Stimulated activated CD4-positive, alpha-beta T cell treated with anti-CD3 and anti-CD28 coated beads, Interleukin-15, amount 100 ng/mL, for 24 hours (primary cell): ENCODE measurements at regions not wholly inside any gene's neighbourhood (a gene's known extent, or its start where the extent isn't known, plus 50 kb on each side); places are given as distances from the start of the nearest gene placed in this dataset.
A peak's percentile ranks its signal among the peaks of the same experiment; 100 is the strongest.
"Not testable (repeated sequence)": the region's sequence is repeated elsewhere in the genome, so short reads cannot be mapped to it uniquely, and the experiment has no call there.

Source experiments
- DNase-seq: peaks from one replicate; pipeline ENCODE4 v3.0.0-alpha.2; 2020

DNA sequence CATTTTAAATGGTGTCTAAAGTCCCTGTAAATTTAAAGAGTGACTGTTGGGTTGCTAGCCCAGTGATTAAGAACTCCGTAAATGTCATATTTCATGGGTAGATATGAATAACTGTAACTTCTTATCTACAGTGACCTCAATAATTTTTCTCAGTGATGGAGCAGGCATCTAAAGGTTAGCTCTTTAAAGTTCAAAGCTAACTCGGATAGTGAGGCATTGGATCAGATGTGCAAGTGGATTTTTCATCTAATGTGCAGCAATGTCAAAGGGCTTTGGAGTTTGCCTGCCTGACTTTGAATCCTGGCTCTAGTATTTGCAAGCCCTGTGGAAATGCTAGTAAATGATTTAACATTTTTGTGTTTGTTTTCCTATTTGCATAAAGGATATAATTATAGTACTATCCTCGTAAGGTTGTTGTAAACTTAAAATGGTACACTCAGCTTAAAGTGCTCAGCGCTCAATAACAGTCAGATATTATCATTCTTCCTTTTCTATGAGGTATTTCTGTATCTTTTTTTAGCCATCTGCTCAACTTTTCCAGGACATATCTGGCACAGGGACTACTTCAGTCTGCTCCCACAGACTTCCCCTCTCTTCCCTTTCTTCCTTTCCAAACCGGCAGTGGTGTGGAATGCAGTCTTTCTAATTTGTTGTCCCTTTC is 163.7 kb upstream of the ELL2 start:
- no peak for DNase-seq

DNA sequence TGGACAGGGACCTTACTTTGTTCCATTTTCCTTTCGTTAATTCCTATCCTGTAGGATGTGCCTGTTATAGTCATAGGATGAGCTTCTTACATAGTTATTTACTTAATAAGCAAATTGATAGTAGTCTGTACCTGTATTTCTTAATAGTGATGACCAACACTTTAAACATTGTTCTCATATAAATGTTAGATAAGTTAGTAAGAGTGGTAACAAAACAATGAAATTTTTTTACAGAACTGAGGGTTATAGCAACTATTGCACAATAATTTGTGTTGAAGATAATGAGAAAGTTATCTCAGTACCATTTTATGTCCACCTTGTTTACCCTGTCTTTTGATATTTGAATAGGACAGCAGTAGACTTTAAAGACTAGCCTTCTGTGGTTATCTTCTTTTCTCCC is 162.9 kb upstream of the ELL2 start:
- DNase-seq: no peak

DNA sequence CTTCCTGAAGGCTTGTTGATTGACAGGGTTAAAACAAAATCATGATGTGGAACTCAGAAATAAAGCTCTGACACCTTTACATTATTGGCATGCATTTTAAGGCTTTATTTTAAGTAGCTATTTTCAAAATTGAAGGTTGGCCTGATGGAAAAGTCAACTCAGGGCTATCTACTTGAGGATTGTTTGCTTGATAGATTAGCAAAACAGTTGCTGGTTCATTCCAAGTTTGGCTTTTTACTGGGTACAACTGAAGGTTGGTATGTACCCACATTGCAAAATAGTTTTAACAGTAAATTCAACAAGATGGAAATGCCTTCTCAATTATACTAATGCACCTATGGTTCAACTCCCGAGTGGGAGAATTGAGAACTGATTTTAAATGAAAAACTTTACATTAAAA is 161.8 kb upstream of the ELL2 start:
- DNase-seq: no peak

DNA sequence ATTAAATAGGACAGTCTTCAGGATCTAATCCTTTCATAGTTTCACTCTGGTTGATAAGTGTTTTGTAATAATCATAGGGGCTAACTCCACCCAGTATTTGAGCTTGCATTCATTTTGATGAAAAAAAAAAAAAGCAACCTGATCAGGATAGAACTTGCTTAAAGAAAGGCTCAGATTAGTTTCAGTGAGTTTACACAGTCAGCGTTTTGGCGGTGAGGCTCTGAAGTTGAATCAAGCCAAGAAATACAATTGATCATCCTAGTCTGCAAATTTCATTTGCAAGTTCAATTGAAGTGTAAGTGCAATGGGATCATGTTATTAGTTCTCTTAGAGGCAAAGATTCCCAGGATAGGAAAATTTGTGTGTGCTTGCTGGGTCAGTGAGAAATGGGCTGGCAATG is 159.7 kb upstream of the ELL2 start:
- no peak for DNase-seq

DNA sequence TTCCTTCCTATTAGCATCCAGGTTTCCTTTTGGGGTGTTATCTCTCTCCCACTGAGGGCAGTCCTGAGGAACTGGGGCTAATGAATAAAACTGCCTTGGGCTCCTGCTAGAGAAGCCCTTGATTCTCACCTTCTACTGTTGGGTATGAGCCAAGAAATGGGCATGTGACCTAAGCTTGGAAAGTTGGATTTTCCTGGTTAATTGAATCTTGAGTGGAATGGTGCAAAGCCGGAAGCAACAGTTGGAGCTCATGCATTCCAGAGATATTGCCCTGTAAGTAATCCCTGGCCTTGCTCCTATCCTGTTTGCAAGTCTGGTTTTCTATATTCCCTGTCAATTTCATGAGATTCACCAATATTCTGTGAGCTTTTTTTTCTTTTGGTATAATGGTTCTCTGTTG is 158.5 kb upstream of the ELL2 start:
- DNase-seq: no peak

DNA sequence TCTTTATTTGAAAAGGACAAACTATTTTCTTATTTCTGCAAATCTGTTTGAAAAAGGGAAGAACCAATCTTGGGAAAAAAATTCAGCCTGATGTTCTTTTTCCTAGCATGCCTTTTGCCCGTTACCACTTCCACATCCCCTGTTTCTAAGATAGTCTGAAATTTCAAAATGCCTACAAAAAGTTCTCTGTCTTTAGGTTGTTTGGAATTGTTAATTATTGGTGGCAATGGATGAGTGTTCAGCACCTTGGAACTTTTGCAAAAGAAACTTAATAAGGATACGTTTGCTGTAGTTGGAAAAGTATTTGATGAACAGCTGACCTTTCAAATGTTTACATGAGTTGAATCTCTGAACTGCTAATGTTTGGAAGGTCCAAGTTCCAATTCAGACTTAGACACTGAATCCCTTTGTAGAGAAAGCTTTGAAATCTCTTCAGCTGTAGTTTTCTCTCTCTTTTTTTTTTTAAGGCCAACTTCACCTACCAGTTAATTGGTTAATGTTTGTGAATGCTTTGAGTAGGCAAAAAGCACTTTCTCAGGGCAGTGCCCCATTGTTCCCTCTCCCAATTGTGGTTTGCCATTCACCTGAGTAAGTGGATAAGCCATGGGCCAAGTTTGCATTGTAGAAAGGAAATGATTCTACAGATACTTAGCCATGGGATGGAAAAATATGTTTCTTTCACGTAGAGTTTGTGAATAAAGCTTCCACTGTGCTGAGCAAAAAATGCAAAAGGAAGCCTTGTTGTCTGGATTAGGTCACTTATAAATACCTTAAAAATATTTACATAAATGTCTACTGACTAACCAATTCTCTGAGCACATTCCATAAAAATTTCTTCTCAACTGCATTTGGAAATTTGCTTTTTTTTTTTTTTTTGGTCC is 156.4 kb upstream of the ELL2 start:
- no peak for DNase-seq

DNA sequence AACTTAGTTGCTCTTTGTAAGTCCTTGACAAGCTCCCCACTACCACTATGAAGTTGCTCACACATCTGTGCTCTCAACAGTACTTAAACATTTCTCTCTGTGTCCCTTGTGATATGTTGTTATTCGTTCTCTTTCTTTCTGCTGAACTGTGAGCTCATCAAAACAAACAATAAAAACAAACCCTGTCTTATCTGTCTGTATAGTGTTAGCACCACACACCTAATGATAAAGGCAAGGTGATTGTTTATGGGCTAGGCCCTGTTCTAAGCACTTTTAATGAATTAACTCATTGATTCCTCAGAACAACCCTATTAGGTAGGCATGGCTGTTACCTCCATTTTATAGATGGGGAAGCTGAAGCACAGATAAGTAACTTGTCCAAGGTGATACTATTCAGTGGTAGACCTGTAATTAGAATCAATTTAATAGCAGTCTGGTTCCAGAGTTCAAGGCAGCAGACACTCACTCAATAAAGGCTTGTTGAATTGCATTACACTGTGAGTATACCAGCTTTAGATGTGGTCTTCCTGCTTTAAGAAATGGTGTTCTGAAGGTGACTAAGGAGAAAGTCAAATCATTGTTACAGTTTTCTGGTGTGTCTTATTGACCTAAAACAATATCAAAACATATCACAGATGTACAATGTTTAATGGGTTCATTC is 153.6 kb upstream of the ELL2 start:
- DNase-seq: no peak

DNA sequence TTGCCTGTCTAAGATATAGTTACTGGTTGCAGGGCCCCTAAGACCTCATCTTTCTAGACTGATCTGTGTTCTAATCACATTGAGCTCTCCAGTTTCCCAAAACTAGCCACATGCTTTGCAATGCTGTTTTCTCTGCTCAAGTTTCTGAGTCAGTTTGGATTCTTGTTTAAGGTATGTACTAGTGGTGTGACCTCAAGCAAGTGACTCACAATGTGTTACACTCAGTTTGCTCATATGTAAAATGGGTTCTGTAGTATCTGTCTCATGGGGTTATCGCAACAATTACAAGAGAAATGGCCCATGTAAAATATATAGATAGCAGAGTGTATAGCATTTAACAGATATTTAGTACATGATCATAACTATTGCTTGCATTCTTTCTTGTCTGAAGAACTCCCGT is 153.1 kb upstream of the ELL2 start:
- DNase-seq: peak; percentile 4

DNA sequence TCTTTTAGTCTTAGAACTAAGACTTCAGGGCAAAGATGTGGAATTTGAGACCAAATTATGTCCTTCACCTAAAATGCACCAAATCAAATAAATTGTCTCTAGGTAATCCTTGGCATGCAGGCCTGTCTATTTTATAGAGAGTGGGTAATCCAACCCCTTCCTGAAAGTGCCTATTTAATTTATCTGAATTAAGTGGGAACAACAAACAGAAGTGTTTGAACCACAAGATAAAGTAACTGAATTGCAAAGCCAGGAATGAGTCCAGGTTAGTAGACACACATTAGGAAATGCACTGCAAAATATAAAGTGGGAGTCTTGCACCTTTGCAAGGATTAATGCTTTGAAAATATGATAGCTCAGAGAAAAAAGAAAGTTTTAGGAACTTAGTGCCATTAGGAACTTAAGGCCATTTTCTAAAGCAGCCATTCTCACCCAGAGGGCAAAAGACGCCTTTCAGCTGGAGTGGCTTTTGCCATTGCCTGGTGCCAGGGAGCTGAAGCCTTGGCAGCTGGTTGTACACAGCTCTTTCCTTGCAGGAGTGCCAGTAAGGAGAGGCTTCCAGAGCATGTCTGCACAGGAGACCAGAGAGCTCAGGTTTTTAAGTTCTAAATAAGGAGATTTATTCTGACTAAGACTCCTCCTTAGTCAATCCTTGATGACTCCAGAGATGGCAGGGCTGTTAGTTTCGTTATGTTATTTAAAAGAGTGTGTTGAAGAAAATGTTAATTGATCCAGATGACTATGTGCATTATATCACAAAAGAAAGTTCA is 151.7 kb upstream of the ELL2 start:
- DNase-seq: no peak

DNA sequence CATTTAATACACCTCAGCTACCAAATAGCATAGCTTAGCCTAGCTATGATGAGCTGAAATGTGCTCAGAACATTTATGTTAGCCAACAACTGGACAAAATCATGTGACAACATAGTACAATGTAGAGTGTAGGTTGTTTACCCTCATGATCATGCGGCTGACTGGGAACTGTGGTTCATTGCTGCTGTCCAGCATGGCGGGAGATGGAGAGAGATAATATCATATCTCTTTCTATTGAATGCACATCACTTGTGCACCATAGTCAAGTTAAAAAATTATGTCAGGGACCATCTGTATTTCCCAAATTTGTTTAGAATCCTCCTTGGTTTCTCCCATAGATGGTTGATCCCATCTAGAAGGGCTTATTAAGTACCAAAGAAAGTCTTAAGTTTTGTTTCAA is 151.1 kb upstream of the ELL2 start:
- DNase-seq: no peak

DNA sequence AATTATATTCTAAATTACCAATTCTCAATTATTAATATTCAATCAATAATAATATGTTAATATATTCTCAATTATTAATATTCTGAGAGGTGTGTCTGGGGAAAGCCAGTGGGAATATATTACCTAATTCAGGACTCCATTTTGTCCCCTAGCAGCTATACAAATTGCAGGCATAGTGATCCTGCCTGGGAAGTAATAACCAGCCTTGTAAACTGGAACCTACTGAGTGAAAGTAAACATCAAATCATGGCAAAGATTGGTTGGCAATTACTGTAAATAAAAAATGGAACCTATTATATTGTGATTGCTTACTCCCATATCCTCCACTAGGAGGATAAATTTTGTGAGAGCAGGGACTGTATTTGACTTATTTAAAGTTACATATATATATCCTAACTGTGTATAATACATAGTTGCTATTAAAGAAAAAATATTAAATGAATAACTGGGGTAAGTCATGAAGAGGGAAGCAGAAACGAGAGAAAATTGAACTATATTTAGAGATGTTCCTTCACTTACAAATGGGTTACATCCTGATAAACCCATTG is 150.5 kb upstream of the ELL2 start:
- DNase-seq: no peak

DNA sequence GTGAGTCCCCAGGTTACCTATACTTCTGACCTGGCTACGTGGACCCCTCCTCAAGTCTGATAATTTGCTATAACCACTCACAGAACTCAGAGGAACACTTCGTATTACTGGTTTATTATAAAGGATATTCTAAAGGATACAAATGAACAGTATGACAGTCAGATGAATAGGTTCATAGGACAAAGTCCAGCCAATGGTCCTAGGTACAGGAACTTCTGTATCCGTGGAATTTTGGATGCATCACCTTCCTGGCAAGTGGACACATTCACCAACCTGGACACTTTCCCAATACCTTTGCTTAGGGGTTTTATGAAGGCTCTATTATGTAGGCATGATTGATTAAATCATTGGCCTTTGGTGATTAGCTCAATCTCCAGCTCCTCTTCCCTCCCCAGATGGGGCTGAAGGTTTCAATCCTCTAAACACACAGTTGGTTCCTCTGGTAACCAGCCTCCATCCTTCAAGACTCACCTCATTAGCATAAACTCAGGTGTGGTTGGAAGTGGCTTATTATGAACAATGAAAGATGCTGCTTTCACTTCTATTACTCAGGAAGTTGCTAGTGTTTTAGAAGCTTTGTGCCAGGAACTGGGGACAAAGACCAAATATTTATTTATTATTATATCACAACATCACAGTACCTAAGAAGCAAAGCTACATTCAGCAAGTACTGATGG is 149.6 kb upstream of the ELL2 start:
- no peak for DNase-seq

DNA sequence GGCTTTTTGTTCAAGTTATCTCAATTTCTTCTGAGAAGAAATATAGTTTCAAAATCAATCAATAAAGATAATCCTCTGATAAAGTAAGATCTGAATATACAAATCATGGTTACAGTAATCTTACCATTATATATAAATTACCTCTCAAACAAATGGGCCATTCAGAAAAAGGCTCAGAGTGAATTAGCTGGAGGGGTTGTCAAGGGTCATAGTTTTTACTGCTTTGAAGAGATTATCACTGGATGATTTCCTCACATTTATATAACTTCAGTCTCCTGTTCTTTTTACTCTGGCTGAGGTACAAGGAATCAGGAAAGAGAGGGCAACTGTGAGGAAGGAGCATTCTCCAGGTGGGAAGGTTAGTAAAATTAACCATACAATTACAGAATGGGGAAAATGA is 148.6 kb upstream of the ELL2 start:
- DNase-seq: no peak

DNA sequence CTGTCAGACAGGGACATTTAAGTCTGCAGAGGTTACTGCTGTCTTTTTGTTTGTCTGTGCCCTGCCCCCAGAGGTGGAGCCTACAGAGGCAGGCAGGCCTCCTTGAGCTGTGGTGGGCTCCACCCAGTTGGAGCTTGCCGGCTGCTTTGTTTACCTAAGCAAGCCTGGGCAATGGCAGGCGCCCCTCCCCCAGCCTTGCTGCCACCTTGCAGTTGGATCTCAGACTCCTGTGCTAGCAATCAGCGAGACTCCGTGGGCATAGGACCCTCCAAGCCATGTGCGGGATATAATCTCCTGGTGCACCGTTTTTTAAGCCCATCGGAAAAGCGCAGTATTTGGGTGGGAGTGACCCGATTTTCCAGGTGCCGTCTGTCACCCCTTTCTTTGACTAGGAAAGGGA is 147.0 kb upstream of the ELL2 start:
- DNase-seq: not testable (repeated sequence)

DNA sequence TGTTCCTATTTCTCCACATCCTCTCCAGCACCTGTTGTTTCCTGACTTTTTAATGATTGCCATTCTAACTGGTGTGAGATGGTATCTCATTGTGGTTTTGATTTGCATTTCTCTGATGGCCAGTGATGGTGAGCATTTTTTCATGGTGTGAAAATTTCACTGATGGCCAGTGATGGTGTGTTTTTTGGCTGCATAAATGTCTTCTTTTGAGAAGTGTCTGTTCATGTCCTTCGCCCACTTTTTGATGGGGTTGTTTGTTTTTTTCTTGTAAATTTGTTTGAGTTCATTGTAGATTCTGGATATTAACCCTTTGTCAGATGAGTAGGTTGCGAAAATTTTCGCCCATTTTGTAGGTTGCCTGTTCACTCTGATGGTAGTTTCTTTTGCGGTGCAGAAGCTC is 142.2 kb upstream of the ELL2 start:
- DNase-seq: not testable (repeated sequence)

DNA sequence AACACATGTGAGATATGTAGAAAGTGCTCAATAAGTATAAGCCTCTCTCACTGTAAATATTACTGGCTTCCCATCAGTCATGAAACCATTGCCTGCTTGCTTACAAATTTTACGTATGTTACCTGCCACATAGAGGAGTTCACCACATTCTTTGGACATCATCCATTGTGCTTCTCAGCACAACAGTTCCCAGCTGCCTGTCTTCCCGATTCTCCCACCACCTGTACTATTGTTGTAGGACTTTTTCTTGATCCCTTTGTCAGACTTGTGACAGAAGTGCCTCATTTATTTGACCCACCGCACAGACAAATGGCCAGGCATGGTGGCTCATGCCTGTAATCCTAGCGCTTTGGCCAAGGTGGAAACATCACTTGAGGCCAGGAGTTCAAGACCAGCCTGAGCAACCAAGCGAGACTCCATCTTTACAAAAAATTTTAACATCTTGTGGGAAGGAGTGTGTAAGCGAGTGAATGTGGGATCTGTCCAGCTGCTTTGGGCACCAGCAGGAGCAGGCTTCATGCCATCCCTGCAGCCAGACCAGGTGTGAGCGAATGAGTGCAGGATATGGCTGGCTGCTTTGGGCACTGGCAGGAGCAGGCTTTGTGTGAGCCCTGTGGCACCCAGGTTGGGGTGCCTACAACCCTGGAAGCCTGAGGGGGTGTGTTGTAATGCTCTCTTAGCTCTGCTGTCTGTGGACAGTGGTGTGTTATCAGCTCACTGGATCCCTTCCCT is 139.9 kb upstream of the ELL2 start:
- DNase-seq: no peak

DNA sequence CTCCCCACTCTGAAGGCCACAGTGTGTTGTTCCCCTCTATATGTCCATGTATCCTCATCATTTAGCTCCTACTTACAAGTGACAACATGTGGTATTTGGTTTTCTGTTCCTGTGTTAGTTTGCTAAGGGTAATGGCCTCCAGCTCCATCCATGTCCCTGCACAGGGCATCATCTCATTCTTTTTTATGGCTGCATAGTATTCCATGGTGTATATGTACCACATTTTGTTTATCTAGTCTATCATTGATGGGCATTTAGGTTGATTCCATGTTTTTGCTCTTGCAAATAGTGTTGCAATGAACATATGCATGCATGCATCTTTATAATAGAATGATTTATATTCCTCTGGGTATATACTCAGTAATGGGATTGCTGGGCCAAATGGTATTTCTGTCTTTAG is 135.8 kb upstream of the ELL2 start:
- not testable (repeated sequence) for DNase-seq

DNA sequence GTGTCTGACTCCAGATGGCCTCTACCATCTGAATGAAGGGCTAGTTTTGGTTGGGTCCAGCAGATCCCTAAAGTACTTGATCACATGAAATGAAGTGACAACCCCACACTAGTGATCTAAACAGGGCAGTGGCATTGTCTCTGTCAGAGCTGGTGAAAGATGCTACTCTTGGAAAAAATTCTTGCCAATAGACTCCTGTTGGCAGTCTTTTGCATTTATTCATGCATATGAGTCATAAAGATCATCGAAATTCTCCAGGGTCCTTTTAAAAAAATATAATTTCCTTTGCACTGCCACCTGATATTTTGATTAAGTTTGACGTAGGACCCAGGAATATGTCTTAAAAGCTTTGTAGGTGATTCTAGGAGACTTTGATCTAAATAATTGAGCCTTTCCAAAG is 135.1 kb upstream of the ELL2 start:
- DNase-seq: no peak

DNA sequence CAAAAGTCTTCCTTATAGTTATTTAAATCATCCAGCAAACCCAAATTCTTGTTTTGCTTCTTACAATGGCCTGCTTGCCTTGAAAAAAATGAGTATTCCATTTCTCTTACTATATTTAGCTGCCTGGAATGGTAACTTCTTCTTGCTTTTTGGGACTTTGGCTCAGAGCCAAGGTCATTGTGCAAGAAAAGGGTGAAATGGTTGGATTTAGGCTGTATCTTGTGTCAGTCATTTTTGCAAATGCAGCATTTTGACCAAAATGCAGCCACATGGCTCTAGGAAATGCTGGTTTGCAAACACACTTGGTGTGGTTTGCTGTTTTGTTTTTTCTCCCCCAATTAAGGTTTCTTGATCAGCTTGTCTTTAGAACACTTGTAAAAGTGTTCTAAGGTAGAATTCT is 133.3 kb upstream of the ELL2 start:
- DNase-seq: no peak

DNA sequence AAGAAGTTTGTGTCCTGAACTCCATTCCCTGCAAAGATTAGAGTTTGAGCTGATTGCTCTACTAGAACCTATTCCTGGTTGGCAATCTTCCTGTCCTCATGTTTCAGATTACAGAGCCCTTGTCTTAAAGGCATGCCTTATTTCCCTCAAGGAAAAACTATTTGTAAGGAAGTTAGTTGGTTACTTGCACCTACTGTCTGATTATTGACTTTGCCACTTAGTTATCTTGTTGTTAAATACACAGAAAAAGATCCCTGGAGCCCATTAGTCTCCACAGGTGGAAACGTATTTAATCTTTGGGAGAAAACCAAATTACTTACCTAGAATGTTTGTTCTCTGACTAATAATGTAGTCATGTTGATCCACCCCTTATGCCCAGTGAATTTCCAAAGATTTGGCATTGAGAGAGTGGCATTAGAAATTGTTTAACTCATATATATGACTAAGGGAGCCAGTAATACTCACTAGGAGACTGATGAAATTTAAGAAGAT is 132.3 kb upstream of the ELL2 start:
- DNase-seq: no peak

DNA sequence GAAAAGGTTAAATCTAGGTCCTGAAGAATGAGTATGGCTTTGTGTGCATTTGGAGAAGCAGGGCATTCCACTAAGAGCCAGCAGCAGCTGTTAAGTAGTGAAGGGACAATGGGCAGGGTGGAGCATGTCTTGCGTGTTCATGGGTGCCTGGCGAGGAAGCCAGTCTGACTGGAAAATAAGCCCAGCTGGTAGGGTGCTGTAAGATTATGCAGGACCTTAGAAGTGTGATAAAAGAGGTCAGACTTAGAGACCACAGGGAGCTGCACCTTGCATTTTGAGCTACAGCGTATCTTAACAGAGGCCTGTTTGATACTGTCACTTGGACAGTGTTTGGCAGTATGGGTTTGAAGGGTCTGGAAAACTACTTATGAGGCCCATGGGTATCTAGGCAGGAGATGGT is 131.7 kb upstream of the ELL2 start:
- no peak for DNase-seq

DNA sequence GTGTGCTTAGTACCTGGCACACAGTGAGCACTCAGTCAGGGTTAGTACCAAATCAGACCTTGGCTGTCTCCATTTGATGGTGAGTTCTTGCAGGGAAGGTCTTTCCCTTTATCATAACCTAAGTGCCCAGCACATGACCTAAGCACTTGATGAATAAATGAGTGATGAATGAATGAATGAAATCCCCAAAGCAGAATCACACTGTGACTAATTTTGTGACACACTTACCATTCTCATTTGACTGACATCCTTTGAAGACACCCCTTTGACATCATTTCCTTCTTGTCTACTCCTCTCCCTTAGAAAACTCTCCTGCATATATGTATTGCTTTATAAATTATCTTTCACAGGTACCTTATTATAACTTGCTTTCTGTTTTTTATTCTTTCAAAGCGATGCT is 130.2 kb upstream of the ELL2 start:
- DNase-seq: no peak
